NCI-H524 (cell line): ENCODE measurements at regions not wholly inside any gene's neighbourhood (a gene's known extent, or its start where the extent isn't known, plus 50 kb on each side); places are given as distances from the start of the nearest gene placed in this dataset.

ENCODE experiments used
- DNase-seq, 2 experiments: peaks; one replicate each; lab custom pipeline; 2025; lab: John Stamatoyannopoulos, UW

- no peak for DNase-seq
Measured at GRCh38 chr22:27203276-27203660, 545.9 kb downstream of the MIAT start.

GRCh38 chr22:27204280-27204679 lies 546.9 kb downstream of the MIAT start:
- DNase-seq = no peak

GRCh38 chr22:27204817-27205216 lies 547.4 kb downstream of the MIAT start:
- DNase-seq = no peak

- DNase-seq = no peak
Measured at GRCh38 chr22:27205492-27206373, 548.3 kb downstream of the MIAT start.

GRCh38 chr22:27206374-27207133 lies 549.2 kb downstream of the MIAT start:
- no peak for DNase-seq

GRCh38 chr22:27207266-27207665 lies 549.9 kb downstream of the MIAT start:
- DNase-seq = no peak

GRCh38 chr22:27207907-27208306 lies 550.5 kb downstream of the MIAT start:
- DNase-seq = no peak

GRCh38 chr22:27210111-27210730 lies 552.8 kb downstream of the MIAT start:
- DNase-seq = no peak

GRCh38 chr22:27212102-27212501 lies 554.7 kb downstream of the MIAT start:
- no peak for DNase-seq

GRCh38 chr22:27212617-27213177 lies 555.3 kb downstream of the MIAT start:
- peak; percentile 70 to 81 for DNase-seq

- no peak for DNase-seq
Measured at GRCh38 chr22:27213294-27213693, 555.9 kb downstream of the MIAT start.

GRCh38 chr22:27213766-27214581 lies 556.6 kb downstream of the MIAT start:
- DNase-seq = no peak

GRCh38 chr22:27214691-27215090 lies 557.3 kb downstream of the MIAT start:
- DNase-seq = no peak

- DNase-seq = no peak
Measured at GRCh38 chr22:27215871-27216270, 558.5 kb downstream of the MIAT start.

- no peak for DNase-seq
Measured at GRCh38 chr22:27216444-27216843, 559.1 kb downstream of the MIAT start.

GRCh38 chr22:27217154-27217553 lies 559.8 kb downstream of the MIAT start:
- no peak for DNase-seq

- no peak for DNase-seq
Measured at GRCh38 chr22:27218012-27218920, 560.9 kb downstream of the MIAT start.

GRCh38 chr22:27219036-27219435 lies 561.6 kb downstream of the MIAT start:
- no peak for DNase-seq

GRCh38 chr22:27220339-27220738 lies 563.0 kb downstream of the MIAT start:
- no peak for DNase-seq

- no peak for DNase-seq
Measured at GRCh38 chr22:27222178-27222577, 564.8 kb downstream of the MIAT start.
